PC-9 (cell line): ENCODE measurements at regions not wholly inside any gene's neighbourhood (a gene's known extent, or its start where the extent isn't known, plus 50 kb on each side); places are given as distances from the start of the nearest gene placed in this dataset.

Source experiments
- BruUV-seq: library from RNA; stranded (reverse); fragments of 400-500 nt; replicated peaks from 2 replicates; lab custom pipeline; 2021; lab: Mats Ljungman, UMichigan
- CTCF ChIA-PET: fragments of 300-600 bp; sonication (Branson Sonifier 250); formaldehyde crosslinking; loops from one replicate; lab custom pipeline; 2022; ENCODE audit warnings: antibody characterized with exemption; lab: Charles Lee
- POLR2A ChIA-PET: fragments of 300-600 bp; sonication (Branson Sonifier 250); formaldehyde crosslinking; loops from one replicate; lab custom pipeline; 2022; ENCODE audit warnings: antibody characterized with exemption; ENCODE audit not compliant: unreplicated experiment; lab: Charles Lee
- DNase-seq, 2 experiments: peaks; one replicate each; pipeline versions ENCODE4 v3.0.0 to v3.0.0-alpha.2; 2015 to 2022; ENCODE audit warnings: mixed read lengths in 1 of 2
- H2AFZ ChIP-seq: fragments of 200-600 bp; sonication (generic); 2 replicates; pipeline ENCODE4 v1.8.1; 2017; ENCODE audit warnings: antibody characterized with exemption
- H3F3A ChIP-seq: fragments of 200-600 bp; sonication (generic); 2 replicates; pipeline ENCODE4 v1.8.1; 2017; ENCODE audit warnings: antibody characterized with exemption, mild to moderate bottlenecking, low read depth; ENCODE audit not compliant: insufficient read depth
- H3K27ac ChIP-seq: fragments of 200-600 bp; sonication (generic); 2 replicates; pipeline ENCODE4 v1.6.1; 2016; ENCODE audit warnings: mixed run types
- H3K27me3 ChIP-seq: fragments of 200-600 bp; sonication (generic); 2 replicates; pipeline ENCODE4 v1.6.1; 2016; ENCODE audit warnings: low read depth, mixed run types; ENCODE audit not compliant: insufficient read depth
- H3K36me3 ChIP-seq: fragments of 200-600 bp; sonication (generic); 2 replicates; pipeline ENCODE4 v1.6.1; 2016; ENCODE audit warnings: low read depth, mixed run types
- H3K4me1 ChIP-seq: fragments of 200-600 bp; sonication (generic); replicated peaks from 2 replicates; pipeline ENCODE4 v1.6.1; 2016; ENCODE audit warnings: mixed run types; ENCODE audit not compliant: insufficient read depth
- H3K4me2 ChIP-seq: fragments of 200-600 bp; sonication (generic); 2 replicates; pipeline ENCODE4 v1.6.1; 2017; ENCODE audit warnings: mixed run types
- H3K4me3 ChIP-seq: fragments of 200-600 bp; sonication (generic); 2 replicates; pipeline ENCODE4 v1.6.1; 2016; ENCODE audit warnings: mixed run types
- H3K79me2 ChIP-seq: fragments of 200-600 bp; sonication (generic); 2 replicates; pipeline ENCODE4 v1.6.1; 2017; ENCODE audit warnings: low read depth, mixed run types
- H3K9me2 ChIP-seq: fragments of 200-600 bp; sonication (generic); 2 replicates; pipeline ENCODE4 v1.8.1; 2017; ENCODE audit warnings: mild to moderate bottlenecking; ENCODE audit not compliant: insufficient read depth
- H3K9me3 ChIP-seq: fragments of 200-600 bp; sonication (generic); 2 replicates; pipeline ENCODE4 v1.8.1; 2016; ENCODE audit warnings: low read depth; ENCODE audit not compliant: insufficient read depth
- H4K20me1 ChIP-seq: fragments of 200-600 bp; sonication (generic); 2 replicates; pipeline ENCODE4 v1.8.1; 2017; ENCODE audit not compliant: insufficient read depth
- CTCF ChIP-seq: fragments of 200-600 bp; sonication (generic); conservative IDR thresholded peaks from 2 replicates; pipeline ENCODE4 v1.6.1; 2017; ENCODE audit warnings: mixed run types, antibody characterized with exemption, mild to moderate bottlenecking, moderate library complexity
- EZH2 ChIP-seq: fragments of 200-600 bp; sonication (generic); IDR thresholded peaks from 2 replicates; pipeline ENCODE4 v1.8.0; 2017; ENCODE audit warnings: antibody characterized with exemption, low read depth
- intact Hi-C: fragments of 100-400 bp; cut with micrococcal nuclease; formaldehyde crosslinking; loops from one replicate; pipeline ENCODE4 v1.10.0; 2022; ENCODE audit not compliant: unreplicated experiment

DNA sequence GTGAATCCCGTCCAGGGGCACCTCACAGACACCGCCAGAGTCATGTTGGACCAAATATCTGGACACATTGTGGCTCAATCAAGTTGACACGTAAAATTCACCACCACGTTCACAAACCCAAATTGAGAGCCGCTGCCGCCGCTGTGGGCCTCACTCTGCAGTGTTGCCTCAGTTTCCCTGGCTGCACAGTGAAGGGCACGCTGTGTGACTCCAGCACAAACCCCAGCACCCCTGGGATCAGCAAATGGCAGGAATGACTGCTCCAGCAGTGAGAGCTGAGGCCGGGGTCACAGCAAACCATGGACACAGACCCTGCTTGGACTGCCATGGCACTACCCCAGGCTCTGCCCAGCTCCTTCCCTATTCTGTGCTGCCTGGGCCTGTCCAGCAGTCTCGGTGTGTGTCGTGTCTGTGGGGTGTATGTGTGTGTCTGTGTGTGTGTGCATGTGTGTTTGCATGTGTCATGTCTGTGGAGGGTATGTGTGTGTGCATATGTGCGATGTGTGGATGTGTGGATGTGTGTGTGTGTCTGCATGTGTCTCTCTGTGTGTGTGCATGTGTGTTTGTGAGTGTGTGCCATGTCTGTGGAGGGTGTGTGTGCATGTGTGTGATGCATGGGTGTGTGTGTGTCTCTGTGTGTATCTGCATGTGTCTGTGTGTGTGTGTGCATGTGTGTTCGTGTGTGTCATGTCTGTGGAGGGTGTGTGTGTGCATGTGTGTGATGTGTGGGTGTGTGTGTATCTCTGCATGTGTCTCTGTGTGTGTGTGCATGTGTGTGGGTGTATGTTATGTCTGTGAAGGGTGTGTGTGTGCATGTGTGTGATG, 52.2 kb upstream of the ADRA2C start:
- ChIA-PET CTCF (no interaction called here), POLR2A (no interaction called here)
- no peaks in the 10 kb centered on the region for H3K4me1 ChIP-seq
- intact Hi-C loops = no loop called here
- no peaks in the 10 kb centered on the region for H3K79me2 ChIP-seq
- H3K27me3 ChIP-seq = peaks cover 73% of the 10 kb centered on the region
- no peaks in the 10 kb centered on the region for H4K20me1 ChIP-seq
- H3K9me3 ChIP-seq = no peaks in the 10 kb centered on the region
- H3K4me2 ChIP-seq = no peak overlapping the region
- no peaks in the 10 kb centered on the region for H3F3A ChIP-seq
- no peaks in the 10 kb centered on the region for H3K36me3 ChIP-seq
- no peaks in the 10 kb centered on the region for H3K9me2 ChIP-seq
- no peak for DNase-seq
- H3K27ac ChIP-seq = no peak overlapping the region
- no peak overlapping the region for H3K4me3 ChIP-seq
- BruUV-seq = no TSS peak
- TF ChIP-seq CTCF (no peak), EZH2 (no peak)
- H2AFZ ChIP-seq = no peak overlapping the region

DNA sequence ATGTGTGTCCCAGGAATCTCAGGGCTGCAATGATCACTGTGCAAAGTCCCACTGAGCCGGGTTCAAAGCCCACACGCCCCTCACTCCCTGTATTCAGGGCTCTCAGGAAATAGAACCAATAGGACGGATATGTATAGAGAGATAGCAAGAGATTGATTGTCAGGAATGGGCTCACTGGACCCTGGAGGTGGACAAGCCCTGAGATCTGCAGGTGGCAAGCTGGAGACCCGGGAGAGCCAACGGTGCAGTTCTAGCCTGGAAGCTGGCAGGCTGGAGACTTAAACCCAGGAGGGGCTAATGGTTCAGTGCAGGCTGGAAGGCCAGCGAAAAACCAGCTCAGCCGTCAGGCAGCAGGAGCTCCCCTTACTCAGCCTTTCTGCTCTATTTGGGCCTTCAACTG, 52.8 kb upstream of the ADRA2C start:
- Histone ChIP-seq H3K27me3 (peaks cover 72% of the 10 kb centered on the region), H3K4me3 (no peak overlapping the region), H3K36me3 (no peaks in the 10 kb centered on the region), H3K27ac (no peak overlapping the region), H3K4me2 (no peak overlapping the region), H3K9me2 (no peaks in the 10 kb centered on the region), H3K4me1 (no peaks in the 10 kb centered on the region), H4K20me1 (no peaks in the 10 kb centered on the region), H3F3A (no peaks in the 10 kb centered on the region), H3K79me2 (no peaks in the 10 kb centered on the region), H2AFZ (no peak overlapping the region), H3K9me3 (no peaks in the 10 kb centered on the region)
- TF ChIP-seq EZH2 = no peak
- TF ChIP-seq CTCF = no peak
- ChIA-PET CTCF (no interaction called here), POLR2A (no interaction called here)
- no TSS peak for BruUV-seq
- intact Hi-C loops = no loop called here
- no peak for DNase-seq

GRCh38 chr4:3712936-3713335, 53.2 kb upstream of the ADRA2C start:
- no peaks in the 10 kb centered on the region for H3K79me2 ChIP-seq
- CTCF ChIA-PET = no interaction called here

More at GRCh38 chr4:3712936-3713335, 53.2 kb upstream of the ADRA2C start:
- BruUV-seq = no TSS peak
- H3K4me2 ChIP-seq = no peak overlapping the region
- intact Hi-C loops = no loop called here
- H3K9me2 ChIP-seq = no peaks in the 10 kb centered on the region
- H3K27me3 ChIP-seq = peaks cover 69% of the 10 kb centered on the region
- no peak for DNase-seq
- H4K20me1 ChIP-seq = no peaks in the 10 kb centered on the region
- TF ChIP-seq CTCF = no peak
- TF ChIP-seq EZH2 = no peak
- no peaks in the 10 kb centered on the region for H3K4me1 ChIP-seq
- POLR2A ChIA-PET = no interaction called here
- no peak overlapping the region for H3K27ac ChIP-seq
- H2AFZ ChIP-seq = no peak overlapping the region
- no peaks in the 10 kb centered on the region for H3F3A ChIP-seq
- no peak overlapping the region for H3K4me3 ChIP-seq
- no peaks in the 10 kb centered on the region for H3K9me3 ChIP-seq
- no peaks in the 10 kb centered on the region for H3K36me3 ChIP-seq
